Lower lobe of right lung (tissue), 2 donors: ENCODE measurements at regions not wholly inside any gene's neighbourhood (a gene's known extent, or its start where the extent isn't known, plus 50 kb on each side); places are given as distances from the start of the nearest gene placed in this dataset.

ENCODE experiments used
- ATAC-seq, 2 donors: fragments of 200-7000 bp; cut with Tn5 transposase; one replicate each; pipeline ENCODE4 v1.9.1; 2020 to 2022; ENCODE audit warnings: mild to moderate bottlenecking in 2 of 2, moderate library complexity in 2 of 2
- DNase-seq: peaks from one replicate; pipeline ENCODE4 v3.0.0-alpha.2; 2020
- H3K27ac ChIP-seq: fragments of 200-600 bp; one replicate; pipeline ENCODE4 v1.8.0; 2022
- H3K27me3 ChIP-seq: fragments of 200-600 bp; one replicate; pipeline ENCODE4 v1.8.0; 2022; ENCODE audit warnings: low read depth
- H3K36me3 ChIP-seq: fragments of 200-600 bp; one replicate; pipeline ENCODE4 v1.8.0; 2022; ENCODE audit warnings: mild to moderate bottlenecking
- H3K4me1 ChIP-seq: fragments of 200-600 bp; one replicate; pipeline ENCODE4 v1.8.0; 2022
- H3K4me3 ChIP-seq: fragments of 200-600 bp; one replicate; pipeline ENCODE4 v1.8.0; 2022; ENCODE audit warnings: mild to moderate bottlenecking
- H3K9me3 ChIP-seq: fragments of 200-600 bp; one replicate; pipeline ENCODE4 v1.8.0; 2022
- CTCF ChIP-seq: fragments of 200-600 bp; IDR thresholded peaks from one replicate; pipeline ENCODE4 v1.8.0; 2022; ENCODE audit warnings: antibody characterized with exemption, mild to moderate bottlenecking
- intact Hi-C: fragments of 100-400 bp; cut with DNase I; formaldehyde crosslinking; loops from one replicate; pipeline ENCODE4 v1.11.0; 2022
- donor health status: DM: no; HTN: yes; CAD: no; lungs with severe emphysema.

- no peak overlapping the region for H3K4me3 ChIP-seq
- H3K4me1 ChIP-seq = no peaks in the 10 kb centered on the region
- intact Hi-C loops = no loop called here
- no peaks in the 10 kb centered on the region for H3K36me3 ChIP-seq
- H3K27me3 ChIP-seq = no peaks in the 10 kb centered on the region
- ATAC-seq = no peak
- no peak overlapping the region for H3K27ac ChIP-seq
- H3K9me3 ChIP-seq = no peaks in the 10 kb centered on the region
- no peak for DNase-seq
- no peak for TF ChIP-seq CTCF
Observed at GRCh38 chr3:166461626-166462025, 624.4 kb upstream of the BCHE start.

GRCh38 chr3:166457382-166457781 lies 620.2 kb upstream of the BCHE start:
- Histone ChIP-seq H3K36me3 (no peaks in the 10 kb centered on the region), H3K4me3 (no peak overlapping the region), H3K27me3 (no peaks in the 10 kb centered on the region), H3K9me3 (no peaks in the 10 kb centered on the region), H3K4me1 (no peaks in the 10 kb centered on the region), H3K27ac (no peak overlapping the region)
- no peak for TF ChIP-seq CTCF
- ATAC-seq (no peak), DNase-seq (no peak)
- intact Hi-C loops = no loop called here

GRCh38 chr3:166456286-166456685 lies 619.1 kb upstream of the BCHE start:
- Histone ChIP-seq H3K27ac (no peak overlapping the region), H3K4me1 (no peaks in the 10 kb centered on the region), H3K27me3 (no peaks in the 10 kb centered on the region), H3K9me3 (no peaks in the 10 kb centered on the region), H3K4me3 (no peak overlapping the region), H3K36me3 (no peaks in the 10 kb centered on the region)
- DNase-seq = no peak
- TF ChIP-seq CTCF = no peak
- no peak for ATAC-seq
- intact Hi-C loops = no loop called here

GRCh38 chr3:166455744-166456143 lies 618.5 kb upstream of the BCHE start:
- ATAC-seq (no peak), DNase-seq (no peak)
- intact Hi-C loops = no loop called here
- no peak for TF ChIP-seq CTCF
- no peaks in the 10 kb centered on the region for H3K36me3 ChIP-seq
- H3K4me1 ChIP-seq = no peaks in the 10 kb centered on the region
- H3K27me3 ChIP-seq = no peaks in the 10 kb centered on the region
- no peak overlapping the region for H3K4me3 ChIP-seq
- H3K27ac ChIP-seq = no peak overlapping the region
- no peaks in the 10 kb centered on the region for H3K9me3 ChIP-seq

- H3K4me1 ChIP-seq = no peaks in the 10 kb centered on the region
- no peak for TF ChIP-seq CTCF
- intact Hi-C loops = no loop called here
- DNase-seq (no peak), ATAC-seq (no peak)
- H3K9me3 ChIP-seq = no peaks in the 10 kb centered on the region
- H3K36me3 ChIP-seq = no peaks in the 10 kb centered on the region
- H3K27me3 ChIP-seq = no peaks in the 10 kb centered on the region
- H3K27ac ChIP-seq = no peak overlapping the region
- H3K4me3 ChIP-seq = no peak overlapping the region
Observed at GRCh38 chr3:166453478-166453877, 616.3 kb upstream of the BCHE start.

- intact Hi-C loops = no loop called here
- Histone ChIP-seq H3K9me3 (no peaks in the 10 kb centered on the region), H3K4me1 (no peaks in the 10 kb centered on the region), H3K27me3 (no peaks in the 10 kb centered on the region), H3K36me3 (no peaks in the 10 kb centered on the region), H3K27ac (no peak overlapping the region), H3K4me3 (no peak overlapping the region)
- no peak for ATAC-seq
- TF ChIP-seq CTCF = no peak
- DNase-seq = no peak
Observed at GRCh38 chr3:166451997-166452396, 614.8 kb upstream of the BCHE start.
